ENCODE measurements at regions not wholly inside any gene's neighbourhood (a gene's known extent, or its start where the extent isn't known, plus 50 kb on each side); places are given as distances from the start of the nearest gene placed in this dataset.

GRCh38 chr1:61597601-61598000, 127.3 kb downstream of the TM2D1 start:
- no peak overlapping the region for H3K9ac ChIP-seq
- no peaks in the 10 kb centered on the region for H3K27me3 ChIP-seq (ENCODE audit: insufficient read depth)
- H3F3A ChIP-seq (replicated peaks; ENCODE audit: insufficient read depth) = no peaks in the 10 kb centered on the region
- no peak overlapping the region for H3K4me3 ChIP-seq (ENCODE audit: low read depth in 2 of 2, low read length in 1 of 2)
- no peaks in the 10 kb centered on the region for H3K9me3 ChIP-seq
- H3K9me2 ChIP-seq = no peaks in the 10 kb centered on the region
- H3K4me1 ChIP-seq (ENCODE audit: control insufficient read depth in 1 of 2, insufficient read depth in 2 of 2, low read depth in 1 of 2, low read length in 1 of 2) = no peaks in the 10 kb centered on the region
- TF ChIP-seq SIN3A (IDR thresholded peaks at IDR 0.05; ENCODE audit: borderline replicate concordance, low read depth, low read length) (no peak), FOSL2 (IDR thresholded peaks at IDR 0.05; ENCODE audit: borderline replicate concordance, low read depth) (no peak), RXRA (IDR thresholded peaks at IDR 0.05; ENCODE audit: borderline replicate concordance, low read depth) (no peak), IRF3 (IDR thresholded peaks at IDR 0.05; ENCODE audit: low read depth, low read length) (no peak), POLR2AphosphoS5 (IDR thresholded peaks at IDR 0.05; ENCODE audit: low read depth, low read length) (no peak)
- CTCF ChIA-PET = interaction anchor here (1.1 to 2.8 kb wide), 2 partner anchors 9 to 50 kb away, joined by 3 to 15 read pairs; no protein-coding TSS in a partner anchor
- no peak overlapping the region for H3K27ac ChIP-seq (ENCODE audit: low read depth in 2 of 2, low read length in 1 of 2)
- WGBS (ENCODE audit: low lambda C conversion rate) = 73% methylated on average over 2 of the region's 2 CpGs
- DNase-seq = no peak
- H2AFZ ChIP-seq (ENCODE audit: low read depth) = no peak overlapping the region
- POLR2A ChIA-PET = no interaction called here
- H4K20me1 ChIP-seq (ENCODE audit: insufficient read depth) = no peaks in the 10 kb centered on the region
- H3K79me2 ChIP-seq (ENCODE audit: insufficient read depth) = no peaks in the 10 kb centered on the region
- no peak overlapping the region for H3K4me2 ChIP-seq
- H3K36me3 ChIP-seq (replicated peaks in 1 of 2; ENCODE audit: control insufficient read depth in 1 of 2, insufficient read depth in 2 of 2, low read length in 1 of 2) = no peaks in the 10 kb centered on the region

- Histone ChIP-seq H3K4me3 (ENCODE audit: low read depth in 2 of 2, low read length in 1 of 2) (no peak overlapping the region), H3K9me3 (no peaks in the 10 kb centered on the region), H3K4me1 (ENCODE audit: control insufficient read depth in 1 of 2, insufficient read depth in 2 of 2, low read depth in 1 of 2, low read length in 1 of 2) (no peaks in the 10 kb centered on the region), H2AFZ (ENCODE audit: low read depth) (no peak overlapping the region), H4K20me1 (ENCODE audit: insufficient read depth) (no peaks in the 10 kb centered on the region), H3F3A (replicated peaks; ENCODE audit: insufficient read depth) (no peaks in the 10 kb centered on the region), H3K27me3 (ENCODE audit: insufficient read depth) (no peaks in the 10 kb centered on the region), H3K9ac (no peak overlapping the region), H3K27ac (ENCODE audit: low read depth in 2 of 2, low read length in 1 of 2) (no peak overlapping the region), H3K9me2 (no peaks in the 10 kb centered on the region), H3K79me2 (ENCODE audit: insufficient read depth) (no peaks in the 10 kb centered on the region), H3K36me3 (replicated peaks in 1 of 2; ENCODE audit: control insufficient read depth in 1 of 2, insufficient read depth in 2 of 2, low read length in 1 of 2) (no peaks in the 10 kb centered on the region), H3K4me2 (no peak overlapping the region)
- POLR2A ChIA-PET = no interaction called here
- no peak for TF ChIP-seq FOSL2 (IDR thresholded peaks at IDR 0.05; ENCODE audit: borderline replicate concordance, low read depth)
- no peak for TF ChIP-seq TAF1 (IDR thresholded peaks at IDR 0.05; ENCODE audit: borderline replicate concordance, low read depth, low read length)
- no peak for TF ChIP-seq NRF1 (IDR thresholded peaks at IDR 0.05; ENCODE audit: low read depth, low read length)
- TF ChIP-seq USF1 (IDR thresholded peaks at IDR 0.05; ENCODE audit: borderline replicate concordance, low read depth) = no peak
- no peak for TF ChIP-seq FOXJ3 (CRISPR knock-in tag; IDR thresholded peaks at IDR 0.05)
- no peak for TF ChIP-seq RCOR1 (IDR thresholded peaks at IDR 0.05; ENCODE audit: low read length)
- no peak for TF ChIP-seq ELF1 (IDR thresholded peaks at IDR 0.05)
- no peak for TF ChIP-seq CHD2 (IDR thresholded peaks at IDR 0.05; ENCODE audit: low read length, partially characterized antibody)
- TF ChIP-seq EZH2phosphoT487 (IDR thresholded peaks at IDR 0.05; ENCODE audit: borderline replicate concordance, low read depth) = no peak
- no peak for TF ChIP-seq RXRA (IDR thresholded peaks at IDR 0.05; ENCODE audit: borderline replicate concordance, low read depth)
- TF ChIP-seq REST (IDR thresholded peaks at IDR 0.05; ENCODE audit: low read depth, low read length) = no peak
- WGBS (ENCODE audit: low lambda C conversion rate) = 80% methylated on average over 4 of the region's 4 CpGs
- no peak for DNase-seq
- CTCF ChIA-PET = interaction anchor here (1.9 kb wide), 1 partner anchor 260 kb away, joined by 4 read pairs; no protein-coding TSS in a partner anchor
Measured at GRCh38 chr1:61593331-61593730, 131.6 kb downstream of the TM2D1 start.
